ENCODE measurements at regions not wholly inside any gene's neighbourhood (a gene's known extent, or its start where the extent isn't known, plus 50 kb on each side); places are given as distances from the start of the nearest gene placed in this dataset.
A peak's percentile ranks its signal among the peaks of the same experiment; 100 is the strongest.
"Not testable (repeated sequence)": the region's sequence is repeated elsewhere in the genome, so short reads cannot be mapped to it uniquely, and the experiment has no call there.

GRCh38 chr22:22946131-22946530 lies 58.5 kb downstream of the IGLL5 start:
- no peak for DNase-seq (ENCODE audit: low read depth)

- no peak for DNase-seq (ENCODE audit: low read depth)
Measured at GRCh38 chr22:22948651-22949571, 61.3 kb downstream of the IGLL5 start.

GRCh38 chr22:22949953-22950352 lies 62.3 kb downstream of the IGLL5 start:
- no peak for DNase-seq (ENCODE audit: low read depth)

GRCh38 chr22:22951035-22951434 lies 63.4 kb downstream of the IGLL5 start:
- DNase-seq (ENCODE audit: low read depth) = no peak

- no peak for DNase-seq (ENCODE audit: low read depth)
Measured at GRCh38 chr22:22952531-22953280, 65.1 kb downstream of the IGLL5 start.

- no peak for DNase-seq (ENCODE audit: low read depth)
Measured at GRCh38 chr22:22953791-22954190, 66.2 kb downstream of the IGLL5 start.

GRCh38 chr22:22954656-22955055 lies 67.0 kb downstream of the IGLL5 start:
- DNase-seq (ENCODE audit: low read depth) = peak; percentile 17

- no peak for DNase-seq (ENCODE audit: low read depth)
Measured at GRCh38 chr22:22955276-22955798, 67.7 kb downstream of the IGLL5 start.

GRCh38 chr22:22955866-22956535 lies 68.4 kb downstream of the IGLL5 start:
- DNase-seq (ENCODE audit: low read depth) = peak; percentile 56

GRCh38 chr22:22957090-22957489 lies 69.5 kb downstream of the IGLL5 start:
- no peak for DNase-seq (ENCODE audit: low read depth)

- DNase-seq (ENCODE audit: low read depth) = no peak
Measured at GRCh38 chr22:22958621-22959020, 71.0 kb downstream of the IGLL5 start.

- DNase-seq (ENCODE audit: low read depth) = peak; percentile 68
Measured at GRCh38 chr22:22959147-22959827, 71.7 kb downstream of the IGLL5 start.

- DNase-seq (ENCODE audit: low read depth) = no peak
Measured at GRCh38 chr22:22960307-22960706, 72.7 kb downstream of the IGLL5 start.

GRCh38 chr22:22961574-22961973 lies 74.0 kb downstream of the IGLL5 start:
- no peak for DNase-seq (ENCODE audit: low read depth)

- DNase-seq (ENCODE audit: low read depth) = no peak
Measured at GRCh38 chr22:22968366-22968765, 80.8 kb downstream of the IGLL5 start.

GRCh38 chr22:22972605-22973004 lies 85.0 kb downstream of the IGLL5 start:
- DNase-seq (ENCODE audit: low read depth) = not testable (repeated sequence)

GRCh38 chr22:22973336-22973735 lies 85.7 kb downstream of the IGLL5 start:
- DNase-seq (ENCODE audit: low read depth) = no peak

GRCh38 chr22:22974156-22974555 lies 86.5 kb downstream of the IGLL5 start:
- no peak for DNase-seq (ENCODE audit: low read depth)

- no peak for DNase-seq (ENCODE audit: low read depth)
Measured at GRCh38 chr22:22974795-22975580, 87.4 kb downstream of the IGLL5 start.

- DNase-seq (ENCODE audit: low read depth) = no peak
Measured at GRCh38 chr22:22976033-22976922, 88.7 kb downstream of the IGLL5 start.
